HepG2 (cell line): ENCODE measurements at regions not wholly inside any gene's neighbourhood (a gene's known extent, or its start where the extent isn't known, plus 50 kb on each side); places are given as distances from the start of the nearest gene placed in this dataset.

ENCODE experiments used
- ATAC-seq: fragments of 200-7000 bp; cut with Tn5 transposase; 3 replicates; pipeline ENCODE4 v1.9.1; 2020; ENCODE audit warnings: mild to moderate bottlenecking, moderate library complexity
- BruUV-seq: library from RNA; stranded (reverse); fragments of 400-500 nt; replicated peaks from 2 replicates; lab custom pipeline; 2021; lab: Mats Ljungman, UMichigan
- CTCF ChIA-PET: fragments of 300-600 bp; formaldehyde crosslinking; extraction: SDS; loops from one replicate; lab custom pipeline; 2021; ENCODE audit warnings: low total read pairs, inconsistent platforms, low intra/inter-chr PET ratio; lab: Yijun Ruan, JAX
- POLR2A ChIA-PET: fragments of 350-600 bp; sonication (Branson Sonifier 250); formaldehyde crosslinking; loops from one replicate; lab custom pipeline; 2020; ENCODE audit warnings: antibody characterized with exemption, inconsistent platforms; lab: Yijun Ruan, JAX
- DNase-seq: peaks from one replicate; pipeline ENCODE4 v3.0.0-alpha.2; 2015; ENCODE audit warnings: low spot score
- FAIRE-seq: peaks from 3 replicates; lab custom pipeline; 2011; peaks lifted over from hg19 to GRCh38; lab: Jason Lieb, UNC
- H2AFZ ChIP-seq: one replicate; pipeline ENCODE4 v1.6.1; 2011; ENCODE audit warnings: low read length, inconsistent platforms
- H3K27ac ChIP-seq: fragments of 300-600 bp; 3 replicates; pipeline ENCODE4 v1.8.0; 2011; ENCODE audit warnings: mixed run types, mild to moderate bottlenecking, mixed read lengths, low read length, inconsistent platforms; ENCODE audit not compliant: insufficient read depth; ENCODE audit errors: extremely low read length
- H3K27me3 ChIP-seq, 2 experiments: fragments of 200-600 bp in 1 of 2; 2 replicates in 1 of 2; 3 replicates in 1 of 2; pipeline versions ENCODE4 v1.6.0 to v1.8.0; 2011; ENCODE audit warnings: low read length in 2 of 2, mild to moderate bottlenecking in 2 of 2, moderate library complexity in 2 of 2, inconsistent platforms in 1 of 2; ENCODE audit not compliant: insufficient read depth in 2 of 2, control insufficient read depth in 1 of 2
- H3K36me3 ChIP-seq, 2 experiments: fragments of 200-600 bp in 1 of 2; replicated peaks in 1 of 2; 2 replicates in 1 of 2; 3 replicates in 1 of 2; pipeline versions ENCODE4 v1.5.1 to v1.8.0; 2011; ENCODE audit warnings: low read length in 2 of 2, inconsistent platforms in 1 of 2; ENCODE audit not compliant: insufficient read depth in 2 of 2, control insufficient read depth in 1 of 2
- H3K4me1 ChIP-seq: 2 replicates; pipeline ENCODE4 v1.5.1; 2012; ENCODE audit warnings: low read length, inconsistent platforms; ENCODE audit not compliant: insufficient read depth
- H3K4me2 ChIP-seq: 2 replicates; pipeline ENCODE4 v1.6.0; 2011; ENCODE audit warnings: low read depth, low read length, inconsistent platforms
- H3K4me3 ChIP-seq, 3 experiments: fragments of 200-600 bp in 1 of 3; sonication (generic), shearing (Covaris generic) in 1 of 3; replicated peaks in 1 of 3; 2 replicates each; pipeline ENCODE4 v1.5.1; 2011 to 2016; ENCODE audit warnings: low read length in 3 of 3, inconsistent platforms in 2 of 3, low read depth in 2 of 3, mild to moderate bottlenecking in 2 of 3, control low read depth in 1 of 3, mixed read lengths in 1 of 3; ENCODE audit not compliant: insufficient read depth in 1 of 3
- H3K79me2 ChIP-seq: one replicate; pipeline ENCODE4 v1.6.1; 2011; ENCODE audit warnings: low read length, inconsistent platforms; ENCODE audit not compliant: insufficient read depth
- H3K9ac ChIP-seq: 2 replicates; pipeline ENCODE4 v1.6.0; 2011; ENCODE audit warnings: mild to moderate bottlenecking, low read depth, low read length, inconsistent platforms; ENCODE audit not compliant: insufficient read depth
- H3K9me3 ChIP-seq: 2 replicates; pipeline ENCODE4 v1.5.1; 2012; ENCODE audit warnings: mild to moderate bottlenecking, low read length
- H4K20me1 ChIP-seq: 2 replicates; pipeline ENCODE4 v1.6.0; 2011; ENCODE audit warnings: inconsistent platforms, mild to moderate bottlenecking, low read length, moderate library complexity; ENCODE audit not compliant: insufficient read depth
- HNRNPL ChIP-seq: fragments of 200-400 bp; formaldehyde crosslinking; IDR thresholded peaks from 2 replicates; pipeline ENCODE4 v1.6.1; 2017; ENCODE audit warnings: mild to moderate bottlenecking, low read depth, low read length
- ZBTB20 ChIP-seq: sonication (generic); formaldehyde crosslinking; IDR thresholded peaks from 2 replicates; pipeline ENCODE4 v1.8.1; 2023; ENCODE audit warnings: missing genetic modification reagents, low read depth, mild to moderate bottlenecking, borderline replicate concordance
- ZNF3 ChIP-seq: IDR thresholded peaks from 2 replicates; pipeline ENCODE4 v1.7.0; 2017; ENCODE audit warnings: inconsistent platforms
- ZNF562 ChIP-seq: sonication (generic); formaldehyde crosslinking; IDR thresholded peaks from 2 replicates; pipeline ENCODE4 v1.8.0; 2022; ENCODE audit warnings: missing genetic modification reagents, borderline replicate concordance
- ZNF569 ChIP-seq: sonication (generic); formaldehyde crosslinking; IDR thresholded peaks from 2 replicates; pipeline ENCODE4 v1.5.0; 2020; ENCODE audit warnings: mild to moderate bottlenecking, missing genetic modification reagents, moderate library complexity, borderline replicate concordance
- ZNF713 ChIP-seq: sonication (generic); formaldehyde crosslinking; IDR thresholded peaks from 2 replicates; pipeline ENCODE4 v1.4.0; 2020; ENCODE audit warnings: mild to moderate bottlenecking, missing genetic modification reagents
- WGBS: methylation state at CpG from one replicate; pipeline ENCODE4 v1.1.6; 2017; ENCODE audit warnings: low lambda C conversion rate; 5-methylcytosine and 5-hydroxymethylcytosine counted together
- in situ Hi-C: cut with HindIII; loops from 2 replicates; pipeline ENCODE4 v1.10.0; 2017; ENCODE audit warnings: low pct_unique_long_range_greater_than_20kb; ENCODE audit not compliant: extremely low pct_ligation_motif_present
- intact Hi-C: fragments of 100-400 bp; cut with micrococcal nuclease; formaldehyde crosslinking; loops from one replicate; pipeline ENCODE4 v1.10.0; 2022; ENCODE audit not compliant: unreplicated experiment
- TF ChIP-seq, protein P1 (sequence below): sonication (generic); formaldehyde crosslinking; IDR thresholded peaks from 2 replicates; pipeline ENCODE4 v1.9.0; 2021; ENCODE audit warnings: missing genetic modification reagents, borderline replicate concordance
- TF ChIP-seq, protein P2 (sequence below): sonication (generic); formaldehyde crosslinking; IDR thresholded peaks from 2 replicates; pipeline ENCODE4 v1.4.0; 2020; ENCODE audit warnings: mild to moderate bottlenecking, missing genetic modification reagents
- TF ChIP-seq, protein P3 (sequence below): sonication (generic); formaldehyde crosslinking; IDR thresholded peaks from 2 replicates; pipeline ENCODE4 v1.5.1; 2020; ENCODE audit warnings: mild to moderate bottlenecking, missing genetic modification reagents

DNA sequence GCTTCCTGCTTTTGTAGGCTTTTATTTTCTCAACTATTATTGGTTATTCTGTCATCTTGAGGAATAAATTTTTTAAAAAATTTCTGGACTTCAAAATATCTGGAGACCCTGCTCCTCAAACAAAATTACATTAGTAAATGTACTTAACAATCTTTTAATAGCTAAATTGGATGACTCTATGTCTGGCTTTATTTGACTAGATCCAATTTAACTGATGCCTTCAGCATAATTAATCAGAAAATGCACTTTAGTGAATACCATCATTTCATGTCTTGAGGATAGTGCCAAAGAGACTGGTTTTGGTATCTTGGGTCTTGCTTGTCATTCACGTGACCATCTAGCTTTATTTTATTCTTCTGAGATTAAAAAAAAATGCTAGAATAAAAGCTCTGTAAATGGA is 1301.2 kb downstream of the JRKL start (continued):
- TF ChIP-seq, protein P1, sequence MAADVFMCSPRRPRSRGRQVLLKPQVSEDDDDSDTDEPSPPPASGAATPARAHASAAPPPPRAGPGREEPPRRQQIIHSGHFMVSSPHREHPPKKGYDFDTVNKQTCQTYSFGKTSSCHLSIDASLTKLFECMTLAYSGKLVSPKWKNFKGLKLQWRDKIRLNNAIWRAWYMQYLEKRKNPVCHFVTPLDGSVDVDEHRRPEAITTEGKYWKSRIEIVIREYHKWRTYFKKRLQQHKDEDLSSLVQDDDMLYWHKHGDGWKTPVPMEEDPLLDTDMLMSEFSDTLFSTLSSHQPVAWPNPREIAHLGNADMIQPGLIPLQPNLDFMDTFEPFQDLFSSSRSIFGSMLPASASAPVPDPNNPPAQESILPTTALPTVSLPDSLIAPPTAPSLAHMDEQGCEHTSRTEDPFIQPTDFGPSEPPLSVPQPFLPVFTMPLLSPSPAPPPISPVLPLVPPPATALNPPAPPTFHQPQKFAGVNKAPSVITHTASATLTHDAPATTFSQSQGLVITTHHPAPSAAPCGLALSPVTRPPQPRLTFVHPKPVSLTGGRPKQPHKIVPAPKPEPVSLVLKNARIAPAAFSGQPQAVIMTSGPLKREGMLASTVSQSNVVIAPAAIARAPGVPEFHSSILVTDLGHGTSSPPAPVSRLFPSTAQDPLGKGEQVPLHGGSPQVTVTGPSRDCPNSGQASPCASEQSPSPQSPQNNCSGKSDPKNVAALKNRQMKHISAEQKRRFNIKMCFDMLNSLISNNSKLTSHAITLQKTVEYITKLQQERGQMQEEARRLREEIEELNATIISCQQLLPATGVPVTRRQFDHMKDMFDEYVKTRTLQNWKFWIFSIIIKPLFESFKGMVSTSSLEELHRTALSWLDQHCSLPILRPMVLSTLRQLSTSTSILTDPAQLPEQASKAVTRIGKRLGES (CRISPR knock-in tag) = no peak
- TF ChIP-seq HNRNPL = no peak

DNA sequence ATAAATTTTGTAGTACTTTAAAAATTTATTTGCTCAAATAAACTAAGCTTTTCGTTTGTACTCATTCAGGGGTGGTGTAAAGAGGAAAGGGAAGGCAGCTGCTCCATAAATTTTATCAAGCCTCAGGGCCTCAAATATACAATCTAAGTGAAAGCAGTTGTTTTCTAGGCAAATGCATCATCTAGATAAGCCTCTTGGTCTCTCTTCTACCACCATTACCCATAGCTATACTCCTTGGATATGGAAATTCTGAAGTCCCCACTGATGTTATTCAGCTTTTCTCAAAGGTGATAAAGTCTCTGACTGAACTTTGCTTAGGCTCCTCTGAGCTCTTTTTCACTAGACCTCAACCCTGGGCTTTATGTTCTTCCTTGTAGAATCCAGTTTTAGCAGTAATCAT is 1313.1 kb downstream of the JRKL start:
- no peak overlapping the region for H3K9ac ChIP-seq
- no peaks in the 10 kb centered on the region for H4K20me1 ChIP-seq
- no peak overlapping the region for H3K4me3 ChIP-seq
- H3K4me2 ChIP-seq = no peak overlapping the region
- CTCF ChIA-PET = no interaction called here
- TF ChIP-seq ZBTB20 (CRISPR knock-in tag) (no peak), ZNF569 (CRISPR knock-in tag) (no peak), ZNF3 (CRISPR knock-in tag) (no peak), ZNF562 (no peak), ZNF713 (CRISPR knock-in tag) (no peak)
- TF ChIP-seq, protein P2, sequence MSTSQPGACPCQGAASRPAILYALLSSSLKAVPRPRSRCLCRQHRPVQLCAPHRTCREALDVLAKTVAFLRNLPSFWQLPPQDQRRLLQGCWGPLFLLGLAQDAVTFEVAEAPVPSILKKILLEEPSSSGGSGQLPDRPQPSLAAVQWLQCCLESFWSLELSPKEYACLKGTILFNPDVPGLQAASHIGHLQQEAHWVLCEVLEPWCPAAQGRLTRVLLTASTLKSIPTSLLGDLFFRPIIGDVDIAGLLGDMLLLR (CRISPR knock-in tag) = no peak
- TF ChIP-seq, protein P3, sequence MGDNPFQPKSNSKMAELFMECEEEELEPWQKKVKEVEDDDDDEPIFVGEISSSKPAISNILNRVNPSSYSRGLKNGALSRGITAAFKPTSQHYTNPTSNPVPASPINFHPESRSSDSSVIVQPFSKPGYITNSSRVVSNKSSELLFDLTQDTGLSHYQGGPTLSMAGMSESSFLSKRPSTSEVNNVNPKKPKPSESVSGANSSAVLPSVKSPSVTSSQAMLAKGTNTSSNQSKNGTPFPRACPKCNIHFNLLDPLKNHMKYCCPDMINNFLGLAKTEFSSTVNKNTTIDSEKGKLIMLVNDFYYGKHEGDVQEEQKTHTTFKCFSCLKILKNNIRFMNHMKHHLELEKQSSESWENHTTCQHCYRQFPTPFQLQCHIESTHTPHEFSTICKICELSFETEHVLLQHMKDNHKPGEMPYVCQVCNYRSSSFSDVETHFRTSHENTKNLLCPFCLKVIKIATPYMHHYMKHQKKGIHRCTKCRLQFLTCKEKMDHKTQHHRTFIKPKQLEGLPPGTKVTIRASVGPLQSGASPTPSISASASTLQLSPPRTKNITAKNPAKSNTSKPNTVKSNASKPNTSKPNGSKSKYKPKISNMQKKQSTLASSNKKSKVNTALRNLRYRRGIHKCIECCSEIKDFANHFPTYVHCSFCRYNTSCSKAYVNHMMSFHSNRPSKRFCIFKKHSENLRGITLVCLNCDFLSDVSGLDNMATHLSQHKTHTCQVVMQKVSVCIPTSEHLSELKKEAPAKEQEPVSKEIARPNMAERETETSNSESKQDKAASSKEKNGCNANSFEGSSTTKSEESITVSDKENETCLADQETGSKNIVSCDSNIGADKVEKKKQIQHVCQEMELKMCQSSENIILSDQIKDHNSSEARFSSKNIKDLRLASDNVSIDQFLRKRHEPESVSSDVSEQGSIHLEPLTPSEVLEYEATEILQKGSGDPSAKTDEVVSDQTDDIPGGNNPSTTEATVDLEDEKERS = no peak
- ATAC-seq (no peak), DNase-seq (no peak), FAIRE-seq (no peak)
- H3K9me3 ChIP-seq = peaks cover 12% of the 10 kb centered on the region
- no peaks in the 10 kb centered on the region for H3K36me3 ChIP-seq
- BruUV-seq = no TSS peak
- no peaks in the 10 kb centered on the region for H3K27me3 ChIP-seq
- POLR2A ChIA-PET = no interaction called here
- H3K79me2 ChIP-seq = no peaks in the 10 kb centered on the region
- H3K4me1 ChIP-seq = no peaks in the 10 kb centered on the region
- in situ Hi-C loops = no loop called here
- H3K27ac ChIP-seq = no peak overlapping the region
- no peak overlapping the region for H2AFZ ChIP-seq
- WGBS = 0% methylated on average over 1 of the region's 1 CpG
- intact Hi-C loops = no loop called here
